ENCODE measurements at regions not wholly inside any gene's neighbourhood (a gene's known extent, or its start where the extent isn't known, plus 50 kb on each side); places are given as distances from the start of the nearest gene placed in this dataset.

DNA sequence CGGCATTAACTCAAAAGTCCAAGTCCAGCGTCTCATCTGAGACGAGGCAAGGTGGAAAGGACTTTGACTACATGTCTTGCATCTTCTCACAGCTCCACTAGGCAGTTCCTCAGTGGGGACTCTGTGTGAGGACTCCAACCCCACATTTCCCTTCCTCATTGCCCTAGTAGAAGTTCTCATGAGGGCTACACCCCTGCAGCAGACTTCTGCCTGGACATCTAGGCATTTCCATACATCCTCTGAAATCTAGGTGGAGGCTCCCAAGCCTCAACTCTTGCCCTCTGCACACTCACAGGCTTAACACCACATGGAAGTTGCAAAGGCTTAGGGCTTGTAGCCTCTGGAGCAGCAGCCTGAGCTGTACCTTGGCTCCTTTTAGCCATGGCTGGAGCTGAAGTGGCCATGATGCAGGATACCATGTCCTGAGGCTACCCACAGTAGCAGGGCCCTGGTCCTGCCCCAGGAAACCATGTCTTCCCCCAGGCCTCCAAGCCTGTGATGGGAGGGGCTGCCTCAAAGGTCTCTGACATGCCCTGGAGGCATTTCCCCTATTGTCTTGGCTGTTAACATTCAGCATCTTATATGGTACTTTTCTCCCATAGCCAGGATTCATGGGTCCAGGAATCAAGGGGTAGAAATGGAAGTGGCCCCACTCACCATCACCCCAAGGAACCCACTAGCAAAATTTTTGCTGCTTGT, 194.6 kb upstream of the KCNG1 start:
- intact Hi-C loops (cut with DNase I; ENCODE audit: low total_unique reads) = no loop called here
- Histone ChIP-seq H3K4me1 (no peaks in the 10 kb centered on the region), H3K4me3 (no peak overlapping the region), H3K36me3 (no peaks in the 10 kb centered on the region), H3K27me3 (peaks cover 0 to 75% (median 31%) of the 10 kb centered on the region in 3 donors), H3K27ac (no peak overlapping the region), H3K9me3 (peaks cover 0 to 14% (median 12%) of the 10 kb centered on the region in 4 donors)
- 90 to 97% (median 96%) methylated on average over 3 of the region's 3 CpGs for WGBS, 5 donors
- TF ChIP-seq POLR2A (IDR thresholded peaks at IDR 0.05) (no peak), POLR2AphosphoS5 (IDR thresholded peaks at IDR 0.05) (no peak), EP300 (IDR thresholded peaks at IDR 0.05) (no peak)
- TF ChIP-seq, protein P1, sequence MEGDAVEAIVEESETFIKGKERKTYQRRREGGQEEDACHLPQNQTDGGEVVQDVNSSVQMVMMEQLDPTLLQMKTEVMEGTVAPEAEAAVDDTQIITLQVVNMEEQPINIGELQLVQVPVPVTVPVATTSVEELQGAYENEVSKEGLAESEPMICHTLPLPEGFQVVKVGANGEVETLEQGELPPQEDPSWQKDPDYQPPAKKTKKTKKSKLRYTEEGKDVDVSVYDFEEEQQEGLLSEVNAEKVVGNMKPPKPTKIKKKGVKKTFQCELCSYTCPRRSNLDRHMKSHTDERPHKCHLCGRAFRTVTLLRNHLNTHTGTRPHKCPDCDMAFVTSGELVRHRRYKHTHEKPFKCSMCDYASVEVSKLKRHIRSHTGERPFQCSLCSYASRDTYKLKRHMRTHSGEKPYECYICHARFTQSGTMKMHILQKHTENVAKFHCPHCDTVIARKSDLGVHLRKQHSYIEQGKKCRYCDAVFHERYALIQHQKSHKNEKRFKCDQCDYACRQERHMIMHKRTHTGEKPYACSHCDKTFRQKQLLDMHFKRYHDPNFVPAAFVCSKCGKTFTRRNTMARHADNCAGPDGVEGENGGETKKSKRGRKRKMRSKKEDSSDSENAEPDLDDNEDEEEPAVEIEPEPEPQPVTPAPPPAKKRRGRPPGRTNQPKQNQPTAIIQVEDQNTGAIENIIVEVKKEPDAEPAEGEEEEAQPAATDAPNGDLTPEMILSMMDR (IDR thresholded peaks at IDR 0.05) = no peak
- no peak for DNase-seq

- TF ChIP-seq POLR2A (IDR thresholded peaks at IDR 0.05) (no peak), EP300 (IDR thresholded peaks at IDR 0.05) (no peak), POLR2AphosphoS5 (IDR thresholded peaks at IDR 0.05) (no peak)
- TF ChIP-seq, protein P1 (IDR thresholded peaks at IDR 0.05) = no peak
These were observed 193.9 kb upstream of the KCNG1 start for GRCh38 chr20:51216850-51217249.

DNA sequence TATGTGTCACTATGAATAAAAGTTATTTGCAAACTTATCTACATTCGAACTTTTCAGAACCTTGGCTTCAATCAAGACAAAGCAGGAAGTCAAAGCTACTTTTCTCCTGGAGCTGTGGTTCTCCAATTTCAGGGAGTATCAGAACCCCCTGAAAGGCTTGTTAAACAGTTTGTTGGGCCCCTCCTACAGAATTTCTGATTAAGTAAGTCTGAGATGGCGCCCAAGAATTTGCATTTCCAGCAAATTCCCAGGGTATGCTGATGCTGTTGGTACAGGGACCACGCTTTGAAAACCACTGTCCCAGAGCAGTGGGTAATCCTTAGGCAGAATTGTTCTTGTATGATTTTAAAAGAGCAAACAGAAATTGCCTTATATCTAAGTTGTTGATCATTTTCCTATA, 189.9 kb upstream of the KCNG1 start:
- no peaks in the 10 kb centered on the region for H3K36me3 ChIP-seq
- no peaks in the 10 kb centered on the region for H3K4me1 ChIP-seq
- WGBS, 5 donors = 44 to 66% (median 48%) methylated on average over 3 of the region's 3 CpGs
- H3K9me3 ChIP-seq = peaks cover 0 to 11% (median 10%) of the 10 kb centered on the region in 4 donors
- TF ChIP-seq EP300 (IDR thresholded peaks at IDR 0.05) (no peak), POLR2A (IDR thresholded peaks at IDR 0.05) (no peak), POLR2AphosphoS5 (IDR thresholded peaks at IDR 0.05) (no peak)
- TF ChIP-seq, protein P1 (IDR thresholded peaks at IDR 0.05) = no peak
- no peak overlapping the region for H3K4me3 ChIP-seq
- no peak for DNase-seq
- intact Hi-C loops (cut with DNase I; ENCODE audit: low total_unique reads) = no loop called here
- no peak overlapping the region for H3K27ac ChIP-seq
- H3K27me3 ChIP-seq = peaks cover 0 to 46% (median 0%) of the 10 kb centered on the region in 3 donors

More at GRCh38 chr20:51216850-51217249, 193.9 kb upstream of the KCNG1 start:
- WGBS, 5 donors = 72 to 77% (median 74%) methylated on average over 3 of the region's 3 CpGs
- H3K4me3 ChIP-seq = no peak overlapping the region
- H3K9me3 ChIP-seq = peaks cover 0 to 14% (median 12%) of the 10 kb centered on the region in 4 donors
- peaks cover 0 to 72% (median 24%) of the 10 kb centered on the region in 3 donors for H3K27me3 ChIP-seq
- H3K27ac ChIP-seq = no peak overlapping the region
- H3K4me1 ChIP-seq = no peaks in the 10 kb centered on the region
- no peak for DNase-seq
- no peaks in the 10 kb centered on the region for H3K36me3 ChIP-seq
- intact Hi-C loops (cut with DNase I; ENCODE audit: low total_unique reads) = no loop called here

DNA sequence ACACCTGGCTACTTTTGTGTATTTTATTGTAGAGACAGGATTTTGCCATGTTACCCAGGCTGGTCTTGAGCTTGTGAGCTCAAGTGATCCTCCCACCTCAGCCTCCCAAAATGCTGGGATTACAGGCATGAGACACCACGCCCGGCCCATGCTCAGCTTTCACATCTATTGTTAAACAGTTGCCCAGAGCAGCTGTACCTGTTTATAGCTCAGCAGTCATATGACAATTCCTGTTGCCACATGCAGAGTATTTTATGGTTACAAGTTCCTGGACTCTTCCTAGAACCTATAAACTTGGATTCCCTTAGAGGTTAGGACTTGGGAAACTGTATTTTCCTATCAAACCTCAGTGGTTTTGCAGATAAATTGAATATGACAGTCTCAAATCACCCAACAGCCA, 188.3 kb upstream of the KCNG1 start:
- H3K9me3 ChIP-seq = no peaks in the 10 kb centered on the region
- no peak overlapping the region for H3K27ac ChIP-seq
- H3K4me1 ChIP-seq = no peaks in the 10 kb centered on the region
- intact Hi-C loops (cut with DNase I; ENCODE audit: low total_unique reads) = no loop called here
- 75 to 94% (median 89%) methylated on average over 2 of the region's 2 CpGs for WGBS, 5 donors
- H3K36me3 ChIP-seq = no peaks in the 10 kb centered on the region
- H3K4me3 ChIP-seq = no peak overlapping the region
- DNase-seq = no peak
- no peak for TF ChIP-seq POLR2A (IDR thresholded peaks at IDR 0.05)
- TF ChIP-seq POLR2AphosphoS5 (IDR thresholded peaks at IDR 0.05) = no peak
- TF ChIP-seq EP300 (IDR thresholded peaks at IDR 0.05) = no peak
- TF ChIP-seq, protein P1 (IDR thresholded peaks at IDR 0.05) = no peak
- peaks cover 0 to 40% (median 0%) of the 10 kb centered on the region in 3 donors for H3K27me3 ChIP-seq

Data from stomach (tissue), 8 donors.